Islet precursor cell (in vitro differentiated cells): ENCODE measurements at regions not wholly inside any gene's neighbourhood (a gene's known extent, or its start where the extent isn't known, plus 50 kb on each side); places are given as distances from the start of the nearest gene placed in this dataset.

Experiments
- DNase-seq: peaks from one replicate; pipeline ENCODE4 v3.0.0-alpha.2; 2018

DNA sequence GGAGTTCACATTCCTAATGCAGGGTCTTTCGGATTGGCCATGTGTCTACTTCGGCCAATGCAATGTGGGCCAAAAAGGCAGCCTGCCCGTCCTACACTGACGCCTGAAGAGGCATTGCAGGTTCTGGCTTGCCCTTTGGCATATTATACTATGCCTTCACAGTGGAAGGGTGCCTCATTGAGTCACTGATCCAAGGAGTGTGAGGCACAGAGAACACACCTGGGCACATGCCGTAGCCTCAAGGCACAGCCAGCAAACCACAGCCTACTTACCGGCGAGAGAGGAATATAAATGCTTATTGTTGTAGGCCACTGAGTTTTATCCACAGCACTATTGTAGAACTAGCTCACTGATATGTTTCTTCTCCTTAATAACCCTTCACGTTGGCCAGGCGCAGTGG is 409.6 kb downstream of the GADD45G start:
- no peak for DNase-seq

DNA sequence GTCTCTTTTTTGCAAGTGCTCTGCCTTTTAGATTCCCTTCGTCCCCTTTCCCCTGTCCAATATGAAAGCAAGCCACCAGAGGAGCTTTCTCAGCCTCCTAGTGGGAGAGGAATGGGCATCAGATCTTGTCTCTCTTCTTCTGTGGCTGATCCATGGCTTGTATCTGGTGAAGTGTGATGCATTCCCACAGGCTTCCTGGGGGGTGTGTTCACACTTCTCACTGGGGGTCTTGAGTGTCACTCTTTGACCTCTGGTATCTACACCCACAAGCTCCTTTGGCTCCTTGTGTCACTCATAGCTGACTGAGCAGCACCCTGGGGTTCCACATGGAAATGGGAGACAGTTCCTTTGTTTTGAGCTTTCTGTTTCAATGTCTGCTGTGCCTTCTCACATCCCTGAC is 411.5 kb downstream of the GADD45G start:
- DNase-seq, result no peak

DNA sequence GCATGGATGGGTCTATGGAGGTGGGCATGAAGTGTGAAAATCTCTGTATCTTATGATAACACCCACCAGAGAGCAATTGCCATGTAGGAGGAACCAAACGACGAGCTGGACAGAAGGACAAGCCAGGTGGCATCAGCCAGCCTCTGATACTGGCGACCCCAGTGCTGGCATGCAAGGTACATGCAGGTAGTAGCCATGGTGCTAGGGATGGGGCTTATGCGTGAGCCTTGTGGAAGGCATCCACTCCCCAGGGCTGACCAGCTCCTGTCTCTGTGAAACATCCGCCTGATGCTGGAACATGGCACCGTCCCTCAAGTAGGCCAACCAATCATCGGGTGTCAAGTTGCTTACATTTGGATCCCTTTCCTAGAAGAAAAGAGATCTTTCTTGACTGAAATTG is 412.9 kb downstream of the GADD45G start:
- DNase-seq, result no peak

DNA sequence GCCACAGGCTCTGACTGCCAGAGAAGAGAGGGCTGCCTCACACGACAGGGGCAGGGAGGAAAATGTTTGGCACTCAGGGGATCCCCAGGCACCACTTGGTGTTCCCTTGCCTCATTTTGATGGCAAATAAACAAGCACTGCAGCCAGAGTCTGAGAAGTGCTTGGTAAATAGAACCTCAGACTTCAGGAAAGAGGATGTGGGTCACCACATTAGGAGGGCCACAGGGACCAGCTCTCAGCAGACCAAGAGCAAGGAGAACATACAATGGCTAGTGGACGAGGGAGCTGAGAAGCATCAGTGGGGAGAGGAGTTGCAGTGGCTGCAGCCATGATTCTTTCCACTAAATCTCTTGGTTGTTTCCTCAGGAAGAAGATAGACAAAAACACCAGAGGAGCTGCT is 413.9 kb downstream of the GADD45G start:
- DNase-seq, result no peak

DNA sequence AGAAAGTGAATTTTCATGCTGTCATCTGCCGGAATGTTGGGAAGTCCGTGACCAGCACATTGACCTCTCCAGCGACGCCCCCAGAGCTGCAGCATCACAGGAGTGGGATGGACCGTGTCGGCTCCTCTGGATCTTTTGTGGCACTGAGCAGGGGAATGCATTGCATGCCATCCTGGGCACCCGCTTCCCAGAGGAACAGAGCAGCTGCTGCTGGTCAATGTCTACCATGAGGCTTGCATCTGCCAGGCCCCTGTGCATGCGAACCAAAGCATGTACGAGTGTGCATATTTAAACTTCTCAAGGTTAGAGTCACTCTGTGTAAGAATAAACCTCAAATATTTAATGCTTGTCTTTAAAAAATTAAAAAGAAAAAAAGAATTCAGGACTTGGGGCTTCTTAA is 414.8 kb downstream of the GADD45G start:
- no peak for DNase-seq

DNA sequence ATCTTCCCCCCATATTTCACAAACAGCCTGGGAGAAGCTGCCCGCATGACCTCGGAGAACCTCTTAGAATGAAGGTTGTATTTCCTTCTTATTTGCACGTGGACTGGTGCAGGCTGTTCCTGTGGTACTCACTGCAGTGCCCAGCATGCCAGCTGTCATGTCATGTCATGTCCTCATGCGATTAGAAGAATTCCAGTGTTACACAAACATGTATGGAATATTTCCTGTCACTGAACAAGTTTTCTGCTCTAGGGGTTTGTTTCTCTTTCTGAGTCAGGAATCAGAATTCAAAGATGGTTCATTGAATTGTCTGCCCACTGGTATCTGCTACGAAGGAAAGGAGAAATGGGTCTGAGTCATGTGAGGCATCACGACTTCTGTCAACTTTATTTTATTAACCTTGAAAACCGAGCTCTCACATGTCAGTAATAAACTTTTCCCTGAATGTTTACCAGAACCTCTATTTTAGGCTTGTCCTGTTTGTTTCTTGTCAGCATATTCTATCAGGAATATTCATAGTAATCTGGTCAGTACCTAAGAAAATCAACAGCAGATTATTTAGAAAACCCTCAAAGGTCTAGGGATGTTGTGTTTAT is 415.6 kb downstream of the GADD45G start:
- no peak for DNase-seq

DNA sequence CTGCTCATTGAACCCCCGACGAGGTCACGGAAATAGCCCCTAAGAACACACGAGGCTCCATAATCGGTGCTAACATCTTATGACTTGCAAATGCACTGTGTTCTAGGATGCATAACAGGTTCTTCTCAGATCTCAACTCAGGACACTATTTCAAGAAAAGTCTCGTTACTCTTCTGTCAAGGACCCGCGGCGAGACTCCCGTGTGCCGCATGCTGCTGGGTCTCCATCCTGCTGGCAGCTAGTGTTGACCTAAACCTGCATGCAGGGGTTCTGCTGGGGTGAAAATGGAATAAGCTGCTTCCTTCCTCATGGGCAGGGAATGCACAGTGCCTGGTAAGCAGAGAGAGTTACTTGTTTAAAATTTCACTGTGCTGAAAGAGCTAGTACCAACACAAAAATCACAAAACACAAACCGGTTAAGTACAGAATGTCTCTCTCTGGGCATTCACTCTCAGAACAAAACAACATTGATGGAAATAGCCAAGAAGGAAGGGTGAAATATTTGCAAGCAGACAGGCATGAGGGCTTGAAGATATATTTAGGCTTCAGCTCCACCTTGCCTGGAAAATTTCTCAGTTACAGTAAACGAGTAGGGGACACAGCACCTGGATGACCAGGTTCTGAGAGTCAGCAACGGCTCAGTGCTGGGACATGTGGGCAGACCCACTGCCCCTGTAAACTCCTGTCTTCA is 416.5 kb downstream of the GADD45G start:
- DNase-seq, result no peak

DNA sequence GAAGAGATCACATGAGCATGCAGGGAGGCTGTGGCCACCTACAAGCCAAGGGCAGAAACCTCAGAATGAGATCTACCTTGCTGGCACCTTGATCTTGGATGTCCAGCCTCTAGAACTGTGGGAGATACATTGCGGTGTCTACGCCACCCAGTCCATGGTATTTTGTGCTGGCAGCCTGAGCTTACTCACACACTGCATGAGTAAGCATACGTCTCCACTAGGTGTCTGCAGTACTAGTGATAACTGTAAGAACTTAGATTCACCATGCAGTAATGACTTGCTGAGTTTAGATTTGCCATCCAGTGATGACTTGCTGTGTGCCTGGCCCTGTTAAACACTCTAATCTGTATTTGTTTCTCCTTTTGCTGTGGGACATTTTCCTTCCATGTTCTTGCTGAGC is 417.7 kb downstream of the GADD45G start:
- DNase-seq, result no peak

DNA sequence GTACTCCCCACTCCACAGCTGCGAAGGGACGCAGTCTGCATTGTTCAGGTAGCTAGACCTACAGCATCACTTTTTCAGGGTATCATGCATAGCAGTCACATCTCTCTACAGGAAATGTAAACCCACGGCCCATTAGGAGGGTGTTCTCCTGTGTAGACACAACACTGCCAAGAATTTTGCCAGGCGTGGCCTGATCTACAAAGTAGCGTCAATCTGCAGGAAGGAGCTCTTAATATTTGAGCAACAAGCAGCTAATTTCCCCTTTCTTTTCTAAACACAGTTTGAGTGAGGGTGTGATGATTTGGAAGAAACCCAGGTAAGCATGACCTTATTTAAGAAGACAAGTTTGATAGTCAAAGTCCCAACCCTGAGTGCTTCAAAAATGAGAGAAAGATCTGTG is 419.0 kb downstream of the GADD45G start:
- no peak for DNase-seq

DNA sequence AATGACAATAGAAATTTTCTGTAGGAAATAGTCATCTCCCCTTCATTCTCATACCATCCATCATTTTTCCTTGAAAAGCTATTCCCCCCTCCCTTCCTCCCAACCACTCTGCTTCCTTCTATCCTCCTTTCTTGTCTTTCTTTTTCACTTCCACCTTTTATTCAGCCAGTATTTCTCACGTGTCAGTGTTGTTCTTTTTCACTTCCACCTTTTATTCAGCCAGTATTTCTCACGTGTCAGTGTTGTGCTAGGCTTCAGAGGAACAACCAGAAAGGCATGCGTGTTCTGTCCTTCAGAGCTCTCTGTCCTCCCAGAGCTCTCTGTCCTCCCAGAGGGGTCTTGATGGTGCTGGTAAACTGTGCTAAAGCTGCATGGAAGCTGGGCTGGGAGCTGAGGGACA is 419.6 kb downstream of the GADD45G start:
- no peak for DNase-seq

DNA sequence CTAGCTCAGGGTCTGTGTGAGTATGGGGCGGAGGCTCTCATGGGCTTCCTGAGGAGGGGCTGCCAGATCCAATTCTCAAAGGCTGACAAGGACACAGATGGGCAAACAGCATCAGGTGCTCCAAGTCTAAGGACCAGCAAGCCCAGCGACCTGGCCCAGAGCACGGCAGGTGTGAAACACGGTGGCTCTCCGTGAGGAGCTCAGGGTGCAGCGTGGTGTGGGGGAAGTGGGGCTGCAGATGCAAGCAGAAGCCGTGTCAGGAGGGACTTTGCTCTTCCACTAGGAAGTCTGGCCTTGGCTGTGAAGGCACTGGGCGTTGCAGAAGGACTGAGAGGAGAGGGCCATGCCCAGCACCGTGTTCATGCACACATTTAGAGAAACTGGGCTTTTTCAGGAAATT is 420.0 kb downstream of the GADD45G start:
- DNase-seq, result no peak

DNA sequence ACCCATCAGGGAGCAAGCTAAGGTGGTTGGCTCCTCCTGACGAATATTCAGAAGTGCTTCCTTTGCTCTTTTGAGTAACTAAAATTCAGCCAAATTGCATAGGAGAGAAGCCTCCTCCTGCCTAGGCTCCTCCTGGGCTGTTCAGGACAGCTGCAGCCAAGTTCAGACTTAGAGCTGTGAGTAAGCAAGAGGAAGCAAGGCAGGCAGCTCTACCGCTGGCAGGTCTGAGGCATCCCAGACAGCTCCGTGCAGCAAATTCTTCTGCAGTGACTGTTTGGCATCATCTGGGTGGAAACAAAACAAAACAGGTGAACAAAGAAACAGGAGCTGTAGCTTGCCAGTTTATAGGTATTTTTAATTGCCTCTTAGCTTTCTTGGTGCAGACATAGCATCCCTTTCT is 421.0 kb downstream of the GADD45G start:
- DNase-seq, result peak; percentile 94

DNA sequence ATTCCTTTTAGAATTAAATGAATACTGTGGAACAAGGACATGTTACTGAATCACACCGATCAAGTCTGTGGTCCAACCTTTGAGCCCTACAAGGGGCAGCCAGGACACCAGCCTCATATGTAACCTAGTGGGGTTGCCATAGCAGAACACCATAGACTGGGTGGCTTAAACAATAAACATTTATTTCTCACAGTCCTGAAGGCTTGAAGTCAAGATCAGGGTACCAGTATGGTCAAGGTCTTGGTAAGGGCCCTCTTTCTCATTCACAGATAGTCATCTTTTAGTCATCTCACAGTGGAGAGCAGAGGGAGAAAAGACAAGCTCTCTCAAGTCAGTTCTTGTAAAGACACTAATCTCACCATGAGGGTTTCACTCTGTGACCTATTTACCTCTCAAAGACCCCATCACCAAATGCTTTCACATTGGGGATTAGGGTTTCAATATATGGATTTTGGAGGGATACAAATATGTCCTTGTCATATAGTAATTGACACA is 422.5 kb downstream of the GADD45G start:
- DNase-seq, result no peak

DNA sequence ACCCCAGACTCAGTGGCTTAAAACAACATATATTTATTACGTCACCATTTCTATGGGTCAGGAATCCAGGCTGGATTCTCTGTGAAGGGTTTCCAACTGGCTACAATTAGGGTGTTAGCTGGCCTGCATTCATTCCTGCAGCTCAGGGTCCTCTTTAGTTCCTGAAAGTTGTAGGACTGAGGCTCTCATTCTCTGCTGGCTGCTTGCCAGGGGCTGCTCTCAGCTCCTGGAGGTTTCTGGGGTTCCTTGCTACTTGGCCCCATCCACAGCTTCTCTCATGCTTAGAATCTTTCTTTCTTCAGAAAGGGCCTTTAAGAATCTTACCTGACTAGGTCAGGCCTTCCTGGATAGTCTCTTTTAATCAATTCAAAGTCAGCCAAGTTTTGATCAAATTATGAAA is 424.6 kb downstream of the GADD45G start:
- no peak for DNase-seq

DNA sequence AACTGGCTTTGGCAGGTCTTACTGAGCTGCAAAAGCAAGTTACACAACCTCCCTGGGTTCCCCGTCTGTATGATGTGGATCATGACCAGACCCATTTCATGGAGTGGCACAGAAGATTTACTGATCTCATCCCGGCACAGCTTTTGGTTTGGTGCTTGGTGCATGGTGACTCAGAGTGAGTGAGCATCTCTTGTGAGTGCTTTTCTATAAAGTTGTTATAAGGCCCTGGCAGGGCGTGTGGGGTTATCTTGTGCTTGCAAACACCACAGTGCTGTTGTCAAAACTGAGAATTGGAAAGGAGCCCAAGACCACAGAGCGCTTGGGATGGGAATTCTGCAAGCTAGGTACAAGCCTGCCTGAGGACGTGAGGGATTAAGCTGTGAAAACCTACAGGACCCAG is 425.2 kb downstream of the GADD45G start:
- no peak for DNase-seq

DNA sequence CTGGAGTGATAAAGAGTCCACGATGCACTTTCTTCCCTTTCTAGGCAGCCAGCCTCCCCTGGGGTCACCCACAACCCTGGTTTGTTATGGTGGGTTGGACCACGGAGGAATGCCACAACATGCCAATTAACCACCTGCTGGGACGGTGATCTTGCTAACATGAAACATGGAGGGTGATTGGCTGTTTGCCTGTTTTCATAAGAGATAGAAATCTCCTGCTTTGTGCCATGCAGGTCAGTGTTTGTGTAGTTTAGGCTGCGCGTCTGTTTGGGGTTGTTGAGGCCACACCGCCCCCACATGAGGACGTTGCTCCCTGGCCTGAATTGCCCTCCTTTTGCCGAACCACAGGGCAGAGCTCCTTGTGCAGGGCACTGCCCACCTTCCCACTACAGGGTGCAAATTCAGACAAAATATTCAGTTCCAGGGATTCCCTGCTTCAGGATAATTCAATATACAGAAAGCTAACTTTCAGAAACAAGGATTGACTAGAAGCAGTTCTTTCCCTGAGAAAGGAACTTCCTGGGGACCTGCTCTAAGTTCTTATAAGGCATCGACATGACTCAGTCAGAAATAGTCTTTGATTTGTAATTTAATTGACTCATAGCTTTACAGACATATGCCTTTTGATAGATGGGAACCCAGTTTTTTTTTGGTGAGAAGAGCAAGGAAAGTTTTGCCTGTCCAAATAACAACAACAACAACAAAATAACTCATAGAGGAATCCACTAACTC is 427.6 kb downstream of the GADD45G start:
- no peak for DNase-seq

DNA sequence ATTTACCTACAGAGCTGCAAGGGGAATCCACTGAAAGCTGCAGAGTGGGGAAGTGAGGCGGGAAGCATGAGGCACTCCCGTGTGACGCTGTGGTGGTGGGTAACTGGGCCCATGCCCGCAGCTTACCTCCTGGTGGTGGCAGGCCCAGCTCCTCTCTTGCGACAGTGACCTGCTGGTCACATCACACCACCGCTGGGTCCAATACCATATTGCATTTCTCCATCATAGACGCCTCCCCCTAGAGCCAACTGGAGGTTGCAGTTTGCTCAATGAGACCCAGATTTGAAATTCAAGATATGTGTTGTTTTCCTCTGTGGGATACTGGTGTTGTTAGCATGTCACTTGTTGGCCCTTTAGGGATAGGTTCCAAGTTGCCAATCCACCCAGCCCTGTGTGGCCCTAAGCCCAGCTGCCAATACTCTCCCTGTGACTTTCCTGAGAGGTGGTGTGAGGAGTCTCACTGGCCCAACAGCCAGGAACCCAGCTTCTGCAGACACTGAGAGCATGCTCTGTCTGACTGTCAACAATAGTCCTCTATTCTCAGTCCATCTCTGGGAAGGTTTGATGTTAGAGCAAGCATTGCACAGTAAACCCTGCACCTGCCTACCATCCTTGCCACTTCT is 428.3 kb downstream of the GADD45G start:
- no peak for DNase-seq

DNA sequence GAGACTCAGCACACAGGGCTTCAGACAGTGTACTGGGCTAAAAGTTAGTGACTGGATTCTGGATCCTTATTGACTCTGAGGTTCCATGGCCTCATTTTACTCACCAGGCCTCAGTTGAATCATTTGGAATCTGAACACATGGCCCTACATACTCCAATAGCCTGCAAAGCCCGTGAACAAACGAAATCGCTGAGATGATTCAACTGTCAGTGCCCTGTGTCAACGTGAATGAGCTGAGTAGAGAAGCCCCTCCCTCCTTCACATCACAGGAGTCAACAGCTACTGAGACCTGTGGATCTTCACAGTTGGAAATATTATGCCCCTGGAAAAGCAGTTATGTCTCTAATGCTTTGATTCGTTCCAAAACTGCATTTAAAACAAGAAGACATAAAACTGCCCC is 429.3 kb downstream of the GADD45G start:
- no peak for DNase-seq

DNA sequence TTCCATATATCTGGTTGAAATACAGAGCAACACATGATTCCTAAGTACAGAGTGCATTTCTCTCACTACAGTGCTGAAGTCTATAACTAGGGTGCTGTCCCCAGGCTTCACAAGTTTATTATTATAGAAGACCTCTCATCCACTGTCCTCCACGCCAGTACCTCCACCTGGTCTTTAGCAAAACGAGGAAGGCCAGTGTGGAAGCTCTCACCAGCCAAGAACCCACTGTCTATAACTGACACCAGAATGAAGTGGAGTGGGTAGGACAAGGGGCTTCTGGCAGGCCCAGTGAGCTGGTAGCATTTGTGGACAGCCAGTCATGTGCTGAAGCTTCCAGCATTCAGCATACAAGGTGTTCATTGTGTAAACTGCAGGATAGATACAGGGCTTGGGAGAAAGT is 430.7 kb downstream of the GADD45G start:
- DNase-seq, result no peak

DNA sequence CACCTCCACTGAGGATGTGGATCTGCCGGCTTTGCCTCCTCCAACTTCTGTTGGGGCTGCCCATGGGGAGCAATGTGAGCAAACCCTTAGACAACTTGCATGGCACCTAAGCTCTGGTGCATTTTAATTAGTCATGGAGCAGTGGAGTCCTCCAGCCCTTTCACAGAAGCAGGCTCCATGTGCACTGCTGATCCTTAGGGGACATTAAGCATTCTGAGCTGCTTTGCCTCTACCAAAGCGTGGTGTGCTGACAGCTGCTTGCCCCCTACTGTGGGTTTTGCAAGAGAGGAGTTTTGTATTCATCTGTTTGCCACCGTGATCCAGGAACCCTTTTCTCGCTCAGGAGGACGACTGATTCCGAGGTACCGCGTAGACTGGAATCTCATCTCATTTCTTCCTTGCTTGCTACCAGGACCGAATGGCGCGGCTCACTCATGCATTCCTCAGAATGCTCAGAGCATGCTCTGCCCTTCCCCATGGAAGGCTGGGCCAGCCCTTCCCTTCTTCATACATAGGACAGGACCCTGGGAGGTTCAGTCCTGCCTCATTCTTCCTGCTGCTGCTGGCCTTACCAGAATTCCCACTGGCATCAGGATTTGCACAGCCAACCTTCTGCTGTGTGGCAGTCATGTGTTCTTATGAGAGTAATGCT is 432.5 kb downstream of the GADD45G start:
- no peak for DNase-seq

DNA sequence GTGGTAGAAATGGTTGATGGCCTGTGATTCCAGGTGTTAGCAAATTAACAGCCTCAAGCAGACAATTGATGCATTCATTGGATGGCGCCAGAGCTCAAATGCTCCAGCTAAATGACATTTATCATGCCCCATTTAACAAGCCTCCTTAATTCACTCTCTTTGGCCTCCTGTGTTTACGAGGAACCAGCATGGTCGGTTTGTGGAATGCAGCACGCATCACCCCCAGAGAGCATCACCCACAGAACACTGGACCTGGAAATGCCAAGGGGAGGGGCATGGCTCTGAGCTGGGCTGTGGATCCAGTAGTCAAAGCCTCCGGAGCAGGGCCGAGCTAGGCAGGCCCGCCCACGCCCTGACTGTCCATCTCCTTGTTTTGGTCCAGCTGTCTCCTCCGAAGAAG is 434.0 kb downstream of the GADD45G start:
- DNase-seq, result peak; percentile 67

DNA sequence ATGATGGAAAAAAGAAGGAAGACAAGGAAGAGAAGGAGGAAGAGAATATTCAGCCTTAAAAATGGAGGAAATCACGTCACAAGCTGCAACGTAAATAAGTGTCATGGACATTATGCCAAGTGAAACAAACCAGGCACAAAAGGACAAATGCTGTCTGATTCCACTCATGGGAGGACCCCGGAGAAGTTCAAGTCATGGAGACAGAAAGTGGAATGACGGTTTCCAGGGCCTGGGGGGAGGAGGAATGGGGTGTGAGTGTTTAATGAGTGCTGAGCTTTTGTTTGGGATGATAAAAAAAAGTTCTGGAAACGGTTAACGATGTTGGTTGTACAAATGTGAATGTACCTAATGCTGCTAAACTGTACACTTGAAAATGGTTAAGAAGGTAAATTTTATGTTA is 439.5 kb downstream of the GADD45G start:
- DNase-seq, result no peak

DNA sequence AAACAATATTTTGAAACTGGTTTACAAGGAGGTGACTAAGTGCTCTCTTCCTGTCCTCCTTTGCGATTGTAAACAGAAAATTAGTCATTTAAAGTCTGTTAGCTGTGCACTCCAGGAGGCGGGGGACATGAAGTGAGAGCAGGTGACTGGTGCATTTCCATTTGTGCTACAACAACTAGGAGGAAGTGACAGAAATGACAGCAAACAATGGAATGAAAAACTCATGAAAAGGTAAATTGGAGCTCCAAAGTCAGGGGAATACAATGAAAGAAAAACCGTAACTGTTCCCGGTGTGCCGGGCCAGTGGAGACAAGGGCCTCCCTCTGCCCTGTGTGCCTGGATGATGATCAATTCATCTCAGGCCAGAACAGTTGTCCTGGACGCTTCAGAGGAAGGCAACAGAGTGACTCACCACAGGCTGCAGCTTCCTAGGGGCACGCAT is 439.9 kb downstream of the GADD45G start:
- DNase-seq, result peak; percentile 85
